GM12892 (cell line): ENCODE measurements at regions not wholly inside any gene's neighbourhood (a gene's known extent, or its start where the extent isn't known, plus 50 kb on each side); places are given as distances from the start of the nearest gene placed in this dataset.
"Not testable (repeated sequence)": the region's sequence is repeated elsewhere in the genome, so short reads cannot be mapped to it uniquely, and the experiment has no call there.

Source experiments
- DNase-seq: peaks from one replicate; pipeline ENCODE4 v3.0.0; 2011; ENCODE audit not compliant: insufficient read length
- FAIRE-seq: peaks from 2 replicates; lab custom pipeline; 2011; peaks lifted over from hg19 to GRCh38; lab: Jason Lieb, UNC
- POLR2A ChIP-seq: IDR thresholded peaks from 2 replicates; pipeline ENCODE4 v1.6.1; 2011; ENCODE audit warnings: low read depth, low read length, control low read depth
- POLR2AphosphoS5 ChIP-seq: IDR thresholded peaks from 2 replicates; pipeline ENCODE4 v1.6.1; 2011; ENCODE audit warnings: low read depth, low read length, control low read depth
- TAF1 ChIP-seq: IDR thresholded peaks from 2 replicates; pipeline ENCODE4 v1.6.1; 2011; ENCODE audit warnings: low read depth, mild to moderate bottlenecking, control low read depth, low read length, borderline replicate concordance

GRCh38 chr18:71324356-71324755 is 1035.5 kb downstream of the SOCS6 start:
- TF ChIP-seq POLR2AphosphoS5 (no peak), TAF1 (no peak), POLR2A (no peak)

GRCh38 chr18:71322201-71322600 is 1033.4 kb downstream of the SOCS6 start:
- TF ChIP-seq TAF1, result no peak
- TF ChIP-seq POLR2A, result no peak
- no peak for TF ChIP-seq POLR2AphosphoS5
- FAIRE-seq (no peak), DNase-seq (no peak)

More at GRCh38 chr18:71324356-71324755, 1035.5 kb downstream of the SOCS6 start:
- FAIRE-seq (no peak), DNase-seq (no peak)

GRCh38 chr18:71321319-71321718 is 1032.5 kb downstream of the SOCS6 start:
- no peak for DNase-seq
- no peak for FAIRE-seq
- no peak for TF ChIP-seq POLR2A
- TF ChIP-seq POLR2AphosphoS5, result no peak
- no peak for TF ChIP-seq TAF1

GRCh38 chr18:71304856-71305255 is 1016.0 kb downstream of the SOCS6 start:
- no peak for FAIRE-seq
- no peak for DNase-seq
- no peak for TF ChIP-seq TAF1
- TF ChIP-seq POLR2A, result no peak
- no peak for TF ChIP-seq POLR2AphosphoS5

GRCh38 chr18:71303743-71304142 is 1014.9 kb downstream of the SOCS6 start:
- not testable (repeated sequence) for DNase-seq, FAIRE-seq

- TF ChIP-seq POLR2AphosphoS5, result no peak
- no peak for TF ChIP-seq TAF1
- TF ChIP-seq POLR2A, result no peak
- DNase-seq, result no peak
- FAIRE-seq, result no peak
Measured at GRCh38 chr18:71301596-71301995, 1012.8 kb downstream of the SOCS6 start.

- DNase-seq, FAIRE-seq: not testable (repeated sequence)
Measured at GRCh38 chr18:71294201-71294600, 1005.4 kb downstream of the SOCS6 start.

- no peak for DNase-seq
- TF ChIP-seq POLR2A (no peak), TAF1 (no peak), POLR2AphosphoS5 (no peak)
- no peak for FAIRE-seq
Measured at GRCh38 chr18:71293322-71293721, 1004.5 kb downstream of the SOCS6 start.

- DNase-seq, result no peak
- no peak for FAIRE-seq
- TF ChIP-seq POLR2A, result no peak
- TF ChIP-seq TAF1, result no peak
- TF ChIP-seq POLR2AphosphoS5, result no peak
Measured at GRCh38 chr18:71287268-71287667, 998.4 kb downstream of the SOCS6 start.

GRCh38 chr18:71252351-71252865 is 963.6 kb downstream of the SOCS6 start:
- DNase-seq (no peak), FAIRE-seq (no peak)
- no peak for TF ChIP-seq POLR2AphosphoS5
- no peak for TF ChIP-seq POLR2A
- no peak for TF ChIP-seq TAF1

- TF ChIP-seq POLR2AphosphoS5 (no peak), TAF1 (no peak), POLR2A (no peak)
- DNase-seq, result no peak
- no peak for FAIRE-seq
Measured at GRCh38 chr18:71250191-71250590, 961.3 kb downstream of the SOCS6 start.

- TF ChIP-seq TAF1, result no peak
- no peak for TF ChIP-seq POLR2A
- TF ChIP-seq POLR2AphosphoS5, result no peak
- DNase-seq (no peak), FAIRE-seq (no peak)
Measured at GRCh38 chr18:71249791-71250190, 960.9 kb downstream of the SOCS6 start.

GRCh38 chr18:71242981-71243380 is 954.1 kb downstream of the SOCS6 start:
- DNase-seq, result no peak
- no peak for FAIRE-seq
- no peak for TF ChIP-seq TAF1
- TF ChIP-seq POLR2AphosphoS5, result no peak
- no peak for TF ChIP-seq POLR2A
